ENCODE measurements at regions not wholly inside any gene's neighbourhood (a gene's known extent, or its start where the extent isn't known, plus 50 kb on each side); places are given as distances from the start of the nearest gene placed in this dataset.

GRCh38 chr17:77698903-77699623 lies 259.4 kb upstream of the TNRC6C start:
- H3K27ac ChIP-seq, result no peak overlapping the region
- TF ChIP-seq CTCF (conservative IDR thresholded peaks at IDR 0.05), result no peak

- TF ChIP-seq CTCF (conservative IDR thresholded peaks at IDR 0.05), result no peak
- no peak overlapping the region for H3K27ac ChIP-seq
Observed at GRCh38 chr17:77700165-77700881, 258.2 kb upstream of the TNRC6C start.

- no peak for TF ChIP-seq CTCF (conservative IDR thresholded peaks at IDR 0.05)
- no peak overlapping the region for H3K27ac ChIP-seq
Observed at GRCh38 chr17:77701996-77702395, 256.5 kb upstream of the TNRC6C start.

GRCh38 chr17:77704048-77704815 lies 254.3 kb upstream of the TNRC6C start:
- no peak for TF ChIP-seq CTCF (conservative IDR thresholded peaks at IDR 0.05)
- no peak overlapping the region for H3K27ac ChIP-seq

GRCh38 chr17:77706938-77707337 lies 251.6 kb upstream of the TNRC6C start:
- TF ChIP-seq CTCF (conservative IDR thresholded peaks at IDR 0.05), result no peak

GRCh38 chr17:77707546-77707945 lies 251.0 kb upstream of the TNRC6C start:
- H3K27ac ChIP-seq, result no peak overlapping the region
- TF ChIP-seq CTCF (conservative IDR thresholded peaks at IDR 0.05), result no peak

More at GRCh38 chr17:77706938-77707337, 251.6 kb upstream of the TNRC6C start:
- no peak overlapping the region for H3K27ac ChIP-seq

- H3K27ac ChIP-seq, result no peak overlapping the region
- no peak for TF ChIP-seq CTCF (conservative IDR thresholded peaks at IDR 0.05)
Observed at GRCh38 chr17:77708049-77708448, 250.5 kb upstream of the TNRC6C start.

Measured in VCaP (cell line).